Endothelial cell of umbilical vein (primary cell): ENCODE measurements at regions not wholly inside any gene's neighbourhood (a gene's known extent, or its start where the extent isn't known, plus 50 kb on each side); places are given as distances from the start of the nearest gene placed in this dataset.

Experiments used
- BruUV-seq: library from RNA; stranded (reverse); fragments of 400-500 nt; replicated peaks from 2 replicates; lab custom pipeline; 2021; lab: Mats Ljungman, UMichigan
- CTCF ChIA-PET: fragments of 300-600, 350-600 bp; sonication (Branson Sonifier 250); formaldehyde crosslinking; loops from one replicate; lab custom pipeline; 2021; ENCODE audit warnings: antibody characterized with exemption, inconsistent platforms; lab: Charles Lee
- POLR2A ChIA-PET: fragments of 300-600, 350-600 bp; sonication (Branson Sonifier 250); formaldehyde crosslinking; loops from one replicate; lab custom pipeline; 2021; ENCODE audit warnings: antibody characterized with exemption, inconsistent platforms; lab: Charles Lee
- DNase-seq: peaks from one replicate; pipeline ENCODE4 v3.0.0-alpha.2; 2011; ENCODE audit warnings: low read depth, low spot score
- FAIRE-seq: peaks from 2 replicates; lab custom pipeline; 2011; peaks lifted over from hg19 to GRCh38; lab: Jason Lieb, UNC
- H2AFZ ChIP-seq: 2 replicates; pipeline ENCODE4 v1.6.0; 2012; ENCODE audit warnings: low read depth, low read length, control low read depth, inconsistent platforms
- H3K27ac ChIP-seq: 2 replicates; pipeline ENCODE4 v1.5.1; 2011; ENCODE audit warnings: low read depth, mild to moderate bottlenecking, control low read depth, low read length, moderate library complexity; ENCODE audit not compliant: insufficient read depth
- H3K27me3 ChIP-seq, 2 experiments: 2 replicates each; pipeline versions ENCODE4 v1.6.0 to v1.6.1; 2011; ENCODE audit warnings: low read length in 2 of 2, mixed read lengths in 1 of 2; ENCODE audit not compliant: control insufficient read depth in 2 of 2, insufficient read depth in 2 of 2
- H3K36me3 ChIP-seq, 2 experiments: 2 replicates in 1 of 2; 3 replicates in 1 of 2; pipeline ENCODE4 v1.5.1; 2011; ENCODE audit warnings: low read length in 2 of 2, mild to moderate bottlenecking in 1 of 2, moderate library complexity in 1 of 2; ENCODE audit not compliant: control insufficient read depth in 2 of 2, insufficient read depth in 2 of 2; ENCODE audit errors: extremely low read depth in 1 of 2
- H3K4me1 ChIP-seq: 3 replicates; pipeline ENCODE4 v1.5.1; 2011; ENCODE audit warnings: mild to moderate bottlenecking, low read length; ENCODE audit not compliant: control insufficient read depth, insufficient read depth; ENCODE audit errors: extremely low read depth
- H3K4me2 ChIP-seq: 2 replicates; pipeline ENCODE4 v1.6.1; 2011; ENCODE audit warnings: low read length, control low read depth, mixed read lengths; ENCODE audit not compliant: insufficient read depth
- H3K4me3 ChIP-seq, 3 experiments: fragments of 200-600 bp in 1 of 3; sonication (generic), shearing (Covaris generic) in 1 of 3; replicated peaks in 1 of 3; 2 replicates each; pipeline ENCODE4 v1.5.1; 2011 to 2016; ENCODE audit warnings: control low read depth in 3 of 3, low read length in 3 of 3, mild to moderate bottlenecking in 2 of 3, inconsistent platforms in 1 of 3, low read depth in 1 of 3, moderate library complexity in 1 of 3; ENCODE audit not compliant: insufficient read depth in 1 of 3
- H3K79me2 ChIP-seq: 2 replicates; pipeline ENCODE4 v1.6.0; 2012; ENCODE audit warnings: low read length, inconsistent platforms; ENCODE audit not compliant: control insufficient read depth, insufficient read depth
- H3K9ac ChIP-seq: replicated peaks from 2 replicates; pipeline ENCODE3; 2011; ENCODE audit warnings: low read length, control low read depth; ENCODE audit not compliant: insufficient read depth; ENCODE audit errors: extremely low read depth
- H3K9me1 ChIP-seq: replicated peaks from 3 replicates; pipeline ENCODE4 v1.6.0; 2011; ENCODE audit warnings: mild to moderate bottlenecking, low read length; ENCODE audit not compliant: control insufficient read depth, insufficient read depth; ENCODE audit errors: extremely low read depth
- H3K9me3 ChIP-seq: replicated peaks from 2 replicates; pipeline ENCODE4 v1.5.1; 2012; ENCODE audit warnings: low read length, inconsistent platforms; ENCODE audit not compliant: control insufficient read depth, insufficient read depth
- H4K20me1 ChIP-seq: replicated peaks from 2 replicates; pipeline ENCODE3; 2011; ENCODE audit warnings: mild to moderate bottlenecking, low read length; ENCODE audit not compliant: control insufficient read depth, insufficient read depth; ENCODE audit errors: extremely low read depth
- CTCF ChIP-seq, 2 donors: IDR thresholded peaks; 1 replicate in 1 of 2; 2 replicates in 1 of 2; pipeline ENCODE4 v1.5.1; 2011; ENCODE audit warnings: low read length in 2 of 2, mild to moderate bottlenecking in 2 of 2, moderate library complexity in 2 of 2, control low read depth in 1 of 2, inconsistent platforms in 1 of 2, low read depth in 1 of 2; ENCODE audit not compliant: insufficient read depth in 1 of 2; ENCODE audit errors: extremely low read depth in 1 of 2
- EZH2 ChIP-seq: IDR thresholded peaks from 2 replicates; pipeline ENCODE4 v1.6.1; 2012; ENCODE audit warnings: borderline replicate concordance, low read depth, mild to moderate bottlenecking, moderate library complexity, low read length, inconsistent platforms; ENCODE audit not compliant: severe bottlenecking
- FOS ChIP-seq: IDR thresholded peaks from 2 replicates; pipeline ENCODE4 v1.6.1; 2011; ENCODE audit warnings: mild to moderate bottlenecking, low read length, moderate library complexity, borderline replicate concordance; ENCODE audit not compliant: insufficient read depth
- GATA2 ChIP-seq: IDR thresholded peaks from 2 replicates; pipeline ENCODE4 v1.7.0; 2011; ENCODE audit warnings: low read depth, mild to moderate bottlenecking, moderate library complexity, mixed read lengths, low read length; ENCODE audit not compliant: insufficient read length, insufficient read depth
- JUN ChIP-seq: IDR thresholded peaks from 2 replicates; pipeline ENCODE4 v1.6.1; 2011; ENCODE audit warnings: borderline replicate concordance, low read depth; ENCODE audit not compliant: insufficient read length, insufficient read depth
- MYC ChIP-seq: IDR thresholded peaks from one replicate; pipeline ENCODE4 v1.6.1; 2011; ENCODE audit warnings: mild to moderate bottlenecking, low read depth, low read length
- POLR2A ChIP-seq: IDR thresholded peaks from 2 replicates; pipeline ENCODE4 v1.6.1; 2012; ENCODE audit warnings: low read depth, mild to moderate bottlenecking, control low read depth, low read length
- POLR2AphosphoS5 ChIP-seq: IDR thresholded peaks from 2 replicates; pipeline ENCODE4 v1.6.1; 2012; ENCODE audit warnings: low read depth, mild to moderate bottlenecking, control low read depth, low read length, moderate library complexity; ENCODE audit not compliant: insufficient read depth
- dilution Hi-C: fragments of 300-500 bp; cut with MboI; formaldehyde crosslinking; loops from one replicate; pipeline ENCODE4 v1.15.0; 2019; ENCODE audit warnings: low sequenced_read_pairs; ENCODE audit not compliant: extremely low pct_ligation_motif_present
- intact Hi-C: fragments of 100-400 bp; cut with micrococcal nuclease; formaldehyde crosslinking; loops from one replicate; pipeline ENCODE4 v1.10.0; 2022
- TF ChIP-seq, protein P1 (sequence below): IDR thresholded peaks from 2 replicates; pipeline ENCODE4 v1.6.1; 2011; ENCODE audit not compliant: insufficient read depth, insufficient read length

DNA sequence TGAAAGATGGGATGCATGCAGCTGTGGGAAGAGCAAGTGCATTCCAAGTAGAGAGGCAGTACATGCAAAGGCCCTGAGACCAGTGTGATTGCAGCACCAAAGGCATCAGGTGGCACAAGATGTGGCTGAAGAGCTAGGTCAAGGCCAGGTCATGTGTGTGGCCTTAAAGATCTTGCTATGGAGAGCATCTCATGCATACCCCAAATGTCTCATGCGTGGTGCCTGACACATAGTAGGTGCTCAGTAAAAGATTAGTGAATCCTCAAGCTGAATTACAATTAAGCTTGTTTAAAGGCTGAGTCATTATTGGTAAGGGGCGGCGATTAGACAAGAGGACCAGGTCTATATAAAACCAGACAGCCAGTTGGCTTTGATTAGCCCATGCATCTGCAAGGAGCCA is 336.6 kb downstream of the FGFR2 start:
- no TSS peak for BruUV-seq
- Histone ChIP-seq H3K4me2 (no peak overlapping the region), H3K9me1 (no peaks in the 10 kb centered on the region), H3K36me3 (no peaks in the 10 kb centered on the region), H2AFZ (no peak overlapping the region), H3K4me1 (no peaks in the 10 kb centered on the region), H3K27me3 (no peaks in the 10 kb centered on the region), H3K4me3 (no peak overlapping the region), H3K9me3 (no peaks in the 10 kb centered on the region), H3K9ac (no peak overlapping the region), H3K27ac (no peak overlapping the region), H4K20me1 (no peaks in the 10 kb centered on the region), H3K79me2 (no peaks in the 10 kb centered on the region)
- CTCF ChIA-PET = no interaction called here
- intact Hi-C loops (no loop called here), dilution Hi-C loops (no loop called here)
- POLR2A ChIA-PET = no interaction called here
- no peak for FAIRE-seq
- no peak for TF ChIP-seq CTCF (IDR thresholded peaks at IDR 0.05; ENCODE audit: extremely low read depth in 1 of 2, insufficient read depth in 1 of 2, low read depth in 1 of 2, low read length in 2 of 2)
- TF ChIP-seq FOS = no peak
- TF ChIP-seq MYC = no peak
- TF ChIP-seq JUN = no peak
- TF ChIP-seq, protein P1, sequence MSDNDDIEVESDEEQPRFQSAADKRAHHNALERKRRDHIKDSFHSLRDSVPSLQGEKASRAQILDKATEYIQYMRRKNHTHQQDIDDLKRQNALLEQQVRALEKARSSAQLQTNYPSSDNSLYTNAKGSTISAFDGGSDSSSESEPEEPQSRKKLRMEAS = no peak
- TF ChIP-seq GATA2 = no peak
- TF ChIP-seq POLR2A = no peak
- no peak for TF ChIP-seq EZH2
- no peak for TF ChIP-seq POLR2AphosphoS5
- no peak for DNase-seq
